Gastrocnemius medialis (tissue), 4 donors: ENCODE measurements at regions not wholly inside any gene's neighbourhood (a gene's known extent, or its start where the extent isn't known, plus 50 kb on each side); places are given as distances from the start of the nearest gene placed in this dataset.

Source experiments
- ATAC-seq, 2 donors: fragments of 150-250 bp; one replicate each; pipeline ENCODE4 v1.9.1; 2016
- DNase-seq, 2 donors: peaks; one replicate each; pipeline ENCODE4 v3.0.0-alpha.2; 2019
- H3K27ac ChIP-seq, 4 donors: fragments of 200-600 bp; sonication (generic); 1 replicate in 1 of 4; 2 replicates in 3 of 4; pipeline ENCODE4 v1.5.1; 2016 to 2018; ENCODE audit warnings: mild to moderate bottlenecking in 2 of 4, moderate library complexity in 1 of 4
- H3K27me3 ChIP-seq, 3 donors: fragments of 200-600 bp; sonication (generic) in 2 of 3; 1 replicate in 1 of 3; 2 replicates in 2 of 3; pipeline versions ENCODE4 v1.5.1 to v1.6.0; 2016 to 2019; ENCODE audit warnings: mild to moderate bottlenecking in 1 of 3, moderate library complexity in 1 of 3
- H3K36me3 ChIP-seq, 2 donors: fragments of 200-600 bp; sonication (generic) in 1 of 2; one replicate each; pipeline ENCODE4 v1.5.1; 2017 to 2018
- H3K4me1 ChIP-seq, 2 donors: fragments of 200-600 bp; sonication (generic) in 1 of 2; one replicate each; pipeline ENCODE4 v1.5.1; 2016 to 2017; ENCODE audit warnings: mild to moderate bottlenecking in 2 of 2
- H3K4me3 ChIP-seq, 4 donors: fragments of 200-600 bp; sonication (generic) in 3 of 4; 1 replicate in 1 of 4; 2 replicates in 3 of 4; pipeline ENCODE4 v1.5.1; 2016 to 2019; ENCODE audit warnings: mild to moderate bottlenecking in 2 of 4
- H3K9me3 ChIP-seq, 3 donors: fragments of 200-600 bp; sonication (generic) in 2 of 3; 1 replicate in 1 of 3; 2 replicates in 2 of 3; pipeline ENCODE4 v1.5.1; 2016 to 2019
- CTCF ChIP-seq, 5 experiments: fragments of 450-650 bp in 3 of 5; fragments of 200-600 bp in 2 of 5; sonication (generic) in 2 of 5; IDR thresholded peaks in 4 of 5; conservative IDR thresholded peaks in 1 of 5; 1 replicate in 4 of 5; 2 replicates in 1 of 5; pipeline ENCODE4 v1.5.1; 2016 to 2019; ENCODE audit warnings: antibody characterized with exemption in 5 of 5, mild to moderate bottlenecking in 3 of 5, moderate library complexity in 3 of 5
- POLR2A ChIP-seq, 2 donors: fragments of 450-650 bp; IDR thresholded peaks; one replicate each; pipeline ENCODE4 v1.6.1; 2017; ENCODE audit warnings: antibody characterized with exemption in 2 of 2, mild to moderate bottlenecking in 2 of 2, moderate library complexity in 2 of 2
- in situ Hi-C, 4 donors: fragments of 200-750 bp; cut with MboI; loops; one replicate each; pipeline versions ENCODE4 v1.15.0 to v1.8.0; 2017; ENCODE audit warnings: low sequenced_read_pairs in 4 of 4
- intact Hi-C: fragments of 100-400 bp; cut with DNase I; formaldehyde crosslinking; loops from one replicate; pipeline ENCODE4 v1.15.1; 2023; ENCODE audit warnings: low total_unique reads

- no peaks in the 10 kb centered on the region for H3K27me3 ChIP-seq
- no peak overlapping the region for H3K4me3 ChIP-seq
- intact Hi-C loops = no loop called here
- H3K27ac ChIP-seq = no peak overlapping the region
- in situ Hi-C loops = no loop called here
- TF ChIP-seq CTCF (IDR thresholded peaks at IDR 0.05 in 4 of 5, conservative IDR thresholded peaks at IDR 0.05 in 1 of 5) = no peak
- no peak for TF ChIP-seq POLR2A (IDR thresholded peaks at IDR 0.05)
- H3K9me3 ChIP-seq = no peaks in the 10 kb centered on the region
- ATAC-seq (no peak), DNase-seq (no peak)
- no peaks in the 10 kb centered on the region for H3K4me1 ChIP-seq
- no peaks in the 10 kb centered on the region for H3K36me3 ChIP-seq
Observed at GRCh38 chr6:22101163-22101562, 195.7 kb downstream of the PRL start.

- Histone ChIP-seq H3K9me3 (no peaks in the 10 kb centered on the region), H3K4me1 (no peaks in the 10 kb centered on the region), H3K27ac (no peak overlapping the region), H3K36me3 (no peaks in the 10 kb centered on the region), H3K27me3 (no peaks in the 10 kb centered on the region), H3K4me3 (no peak overlapping the region)
- no peak for TF ChIP-seq POLR2A (IDR thresholded peaks at IDR 0.05)
- TF ChIP-seq CTCF (IDR thresholded peaks at IDR 0.05 in 4 of 5, conservative IDR thresholded peaks at IDR 0.05 in 1 of 5) = no peak
- intact Hi-C loops (no loop called here), in situ Hi-C loops (no loop called here)
- ATAC-seq = no peak
- DNase-seq = no peak
Observed at GRCh38 chr6:22102671-22103070, 194.2 kb downstream of the PRL start.

- Histone ChIP-seq H3K36me3 (no peaks in the 10 kb centered on the region), H3K4me1 (no peaks in the 10 kb centered on the region), H3K27ac (no peak overlapping the region), H3K27me3 (no peaks in the 10 kb centered on the region), H3K9me3 (no peaks in the 10 kb centered on the region), H3K4me3 (no peak overlapping the region)
- intact Hi-C loops = no loop called here
- TF ChIP-seq CTCF (IDR thresholded peaks at IDR 0.05 in 4 of 5, conservative IDR thresholded peaks at IDR 0.05 in 1 of 5) (no peak), POLR2A (IDR thresholded peaks at IDR 0.05) (no peak)
- DNase-seq (no peak), ATAC-seq (no peak)
- in situ Hi-C loops = no loop called here
Observed at GRCh38 chr6:22106451-22106850, 190.4 kb downstream of the PRL start.

DNA sequence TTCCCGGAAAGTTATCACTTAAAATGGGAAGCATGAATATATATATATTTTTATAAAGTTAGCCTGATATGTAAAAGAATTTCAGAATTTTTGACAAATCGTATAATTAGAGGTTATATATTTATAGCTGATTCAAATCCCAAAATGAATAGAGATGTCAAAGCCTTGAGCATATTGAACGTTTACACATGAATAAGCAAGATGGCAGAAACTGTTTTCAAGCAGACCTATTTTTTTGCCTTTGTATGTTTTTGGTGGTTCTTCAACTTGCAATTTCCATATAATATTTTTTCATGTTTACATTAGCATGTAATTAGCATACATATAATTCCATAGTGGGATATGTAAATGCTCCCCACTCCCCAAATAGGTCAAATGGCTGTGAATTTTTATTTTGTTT lies 189.9 kb downstream of the PRL start:
- DNase-seq (no peak), ATAC-seq (no peak)
- H3K4me3 ChIP-seq = no peak overlapping the region
- no peaks in the 10 kb centered on the region for H3K36me3 ChIP-seq
- no peak for TF ChIP-seq CTCF (IDR thresholded peaks at IDR 0.05 in 4 of 5, conservative IDR thresholded peaks at IDR 0.05 in 1 of 5)
- no peak for TF ChIP-seq POLR2A (IDR thresholded peaks at IDR 0.05)
- H3K27ac ChIP-seq = no peak overlapping the region
- intact Hi-C loops = no loop called here
- no peaks in the 10 kb centered on the region for H3K9me3 ChIP-seq
- H3K4me1 ChIP-seq = no peaks in the 10 kb centered on the region
- H3K27me3 ChIP-seq = no peaks in the 10 kb centered on the region
- in situ Hi-C loops = no loop called here

GRCh38 chr6:22108199-22108598 lies 188.6 kb downstream of the PRL start:
- H3K4me3 ChIP-seq = no peak overlapping the region
- H3K4me1 ChIP-seq = no peaks in the 10 kb centered on the region
- no peak overlapping the region for H3K27ac ChIP-seq
- in situ Hi-C loops (no loop called here), intact Hi-C loops (no loop called here)
- H3K27me3 ChIP-seq = no peaks in the 10 kb centered on the region
- H3K36me3 ChIP-seq = no peaks in the 10 kb centered on the region
- H3K9me3 ChIP-seq = no peaks in the 10 kb centered on the region
- ATAC-seq = no peak
- no peak for DNase-seq
- TF ChIP-seq CTCF (IDR thresholded peaks at IDR 0.05 in 4 of 5, conservative IDR thresholded peaks at IDR 0.05 in 1 of 5) (no peak), POLR2A (IDR thresholded peaks at IDR 0.05) (no peak)
